ENCODE measurements at regions not wholly inside any gene's neighbourhood (a gene's known extent, or its start where the extent isn't known, plus 50 kb on each side); places are given as distances from the start of the nearest gene placed in this dataset.

GRCh38 chr12:67593041-67593440, 55.5 kb upstream of the DYRK2 start:
- DNase-seq (ENCODE audit: extremely low spot score): no peak
- TF ChIP-seq CTCF (IDR thresholded peaks at IDR 0.05; ENCODE audit: control extremely low read depth, extremely low read depth, low read depth, missing control alignments): no peak
- CTCF ChIA-PET: interaction anchor here (1.5 kb wide), 1 partner anchor 12 kb away, joined by 6 read pairs; no protein-coding TSS in a partner anchor
- POLR2A ChIA-PET: no interaction called here

DNA sequence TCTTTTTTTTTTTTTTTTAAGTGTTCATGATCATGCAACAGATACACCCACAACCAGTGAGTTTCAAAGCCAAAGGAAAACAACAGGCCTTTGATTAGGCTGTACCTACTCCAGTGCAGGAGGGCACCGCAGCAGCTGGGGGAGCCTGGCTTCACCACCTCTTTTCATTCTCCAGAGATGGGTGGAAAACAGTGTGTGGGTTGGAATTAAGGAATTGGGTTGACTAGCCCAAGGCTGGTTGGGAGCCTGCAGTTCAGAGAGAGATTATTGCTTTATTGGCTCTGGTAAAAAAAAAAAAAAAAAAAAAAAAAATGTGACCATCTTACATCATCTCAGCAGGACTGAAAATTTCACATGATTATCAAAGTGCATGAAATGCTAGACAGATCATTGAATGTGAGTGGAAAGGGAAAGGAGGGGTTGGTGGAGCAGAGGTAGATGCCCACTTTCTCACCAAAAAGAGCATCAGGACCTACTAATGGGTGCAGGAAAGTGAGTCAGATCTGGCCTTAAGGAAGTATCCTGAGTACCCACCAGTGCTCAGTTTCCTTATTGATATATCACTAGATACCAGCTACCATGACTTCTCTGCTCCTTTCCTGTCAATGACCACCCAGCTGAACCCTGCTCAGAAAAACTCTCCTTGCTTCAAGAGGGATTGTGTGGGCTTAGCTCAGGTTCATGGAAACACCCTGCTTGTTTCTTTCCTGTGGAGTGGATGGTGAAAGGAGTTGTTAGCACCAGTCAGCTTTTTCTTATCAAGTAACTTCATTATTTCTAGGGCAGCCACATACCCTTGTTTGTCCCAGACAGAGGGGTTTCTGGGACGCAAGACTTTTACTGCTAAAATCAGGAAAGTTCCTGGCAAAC, 54.8 kb upstream of the DYRK2 start:
- CTCF ChIA-PET: interaction anchor here (1.5 kb wide), 1 partner anchor 13 kb away, joined by 6 read pairs; no protein-coding TSS in a partner anchor

GRCh38 chr12:67594888-67595287, 53.7 kb upstream of the DYRK2 start:
- ChIA-PET POLR2A (no interaction called here), CTCF (interaction anchor here (1.9 kb wide), 1 partner anchor 9 kb away, joined by 7 read pairs; no protein-coding TSS in a partner anchor)
- DNase-seq (ENCODE audit: extremely low spot score): no peak
- TF ChIP-seq CTCF (IDR thresholded peaks at IDR 0.05; ENCODE audit: control extremely low read depth, extremely low read depth, low read depth, missing control alignments): no peak

More for the DNA sequence above, 54.8 kb upstream of the DYRK2 start:
- POLR2A ChIA-PET: no interaction called here
- DNase-seq (ENCODE audit: extremely low spot score): no peak
- no peak for TF ChIP-seq CTCF (IDR thresholded peaks at IDR 0.05; ENCODE audit: control extremely low read depth, extremely low read depth, low read depth, missing control alignments)

DNA sequence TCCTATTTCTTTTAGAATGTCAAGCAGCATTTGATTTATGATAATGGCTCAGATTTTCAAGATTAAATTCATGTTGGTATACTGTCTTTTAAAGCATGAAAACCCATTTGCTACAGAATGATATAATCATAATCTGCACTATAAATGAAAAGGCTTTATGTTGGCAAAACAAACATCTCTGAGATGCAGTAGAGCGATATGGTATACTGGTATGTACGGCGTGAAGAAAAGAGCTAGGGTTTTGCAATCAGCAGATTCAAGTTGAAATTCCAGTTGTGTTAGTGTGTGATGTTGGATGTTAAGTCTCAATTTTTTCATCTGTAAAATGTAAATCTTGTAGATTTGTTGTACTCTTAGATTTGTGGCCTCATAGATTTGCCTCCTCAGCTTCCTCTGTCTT, 53.2 kb upstream of the DYRK2 start:
- DNase-seq (ENCODE audit: extremely low spot score): no peak
- ChIA-PET CTCF (interaction anchor here (1.9 kb wide), 1 partner anchor 9 kb away, joined by 7 read pairs; no protein-coding TSS in a partner anchor), POLR2A (no interaction called here)
- no peak for TF ChIP-seq CTCF (IDR thresholded peaks at IDR 0.05; ENCODE audit: control extremely low read depth, extremely low read depth, low read depth, missing control alignments)

DNA sequence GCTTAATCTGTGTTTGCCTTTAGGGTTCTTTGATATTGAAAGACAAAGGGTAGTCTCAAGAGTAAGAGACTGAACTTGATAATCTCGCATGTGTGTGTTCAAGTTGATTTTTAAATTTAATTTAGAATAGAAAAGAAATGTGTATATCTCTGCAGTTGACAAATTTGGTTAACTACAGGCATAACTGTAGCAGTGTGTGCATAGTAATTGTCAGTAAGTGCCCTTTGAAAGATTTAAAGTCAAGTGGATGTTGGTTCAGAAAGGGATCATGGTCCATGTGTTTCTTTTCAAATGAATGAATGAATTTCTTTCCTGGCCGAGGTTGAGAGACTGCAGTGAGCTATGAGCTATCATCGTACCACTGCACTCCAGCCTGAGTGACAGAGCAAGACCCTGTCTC, 49.9 kb upstream of the DYRK2 start:
- ChIA-PET POLR2A (no interaction called here), CTCF (interaction anchor here (0.8 to 1.5 kb wide), 2 partner anchors 8 to 17 kb away, joined by 3 to 6 read pairs; no protein-coding TSS in a partner anchor)
- no peak for TF ChIP-seq CTCF (IDR thresholded peaks at IDR 0.05; ENCODE audit: control extremely low read depth, extremely low read depth, low read depth, missing control alignments)
- DNase-seq (ENCODE audit: extremely low spot score): no peak

All from GM10248 (cell line).